ENCODE measurements at regions not wholly inside any gene's neighbourhood (a gene's known extent, or its start where the extent isn't known, plus 50 kb on each side); places are given as distances from the start of the nearest gene placed in this dataset.
"Not testable (repeated sequence)": the region's sequence is repeated elsewhere in the genome, so short reads cannot be mapped to it uniquely, and the experiment has no call there.

- no peak for DNase-seq
Measured at GRCh38 chr5:2163060-2163856, 280.5 kb upstream of the IRX4 start.

GRCh38 chr5:2160811-2161210, 278.1 kb upstream of the IRX4 start:
- no peak for DNase-seq

- no peak for DNase-seq
Measured at GRCh38 chr5:2158767-2159166, 276.0 kb upstream of the IRX4 start.

- no peak for DNase-seq
Measured at GRCh38 chr5:2158109-2158508, 275.4 kb upstream of the IRX4 start.

- DNase-seq: no peak
Measured at GRCh38 chr5:2157372-2157771, 274.6 kb upstream of the IRX4 start.

- no peak for DNase-seq
Measured at GRCh38 chr5:2156358-2157059, 273.8 kb upstream of the IRX4 start.

- DNase-seq: no peak
Measured at GRCh38 chr5:2155556-2155955, 272.8 kb upstream of the IRX4 start.

GRCh38 chr5:2153802-2154201, 271.1 kb upstream of the IRX4 start:
- DNase-seq: no peak

- DNase-seq: no peak
Measured at GRCh38 chr5:2153350-2153749, 270.6 kb upstream of the IRX4 start.

- DNase-seq: not testable (repeated sequence)
Measured at GRCh38 chr5:2151301-2151888, 268.7 kb upstream of the IRX4 start.

GRCh38 chr5:2149195-2149539, 266.4 kb upstream of the IRX4 start:
- no peak for DNase-seq

- DNase-seq: no peak
Measured at GRCh38 chr5:2148312-2149194, 265.8 kb upstream of the IRX4 start.

- no peak for DNase-seq
Measured at GRCh38 chr5:2147504-2148311, 265.0 kb upstream of the IRX4 start.

GRCh38 chr5:2143646-2144353, 261.1 kb upstream of the IRX4 start:
- no peak for DNase-seq

- DNase-seq: no peak
Measured at GRCh38 chr5:2143088-2143487, 260.4 kb upstream of the IRX4 start.

- DNase-seq: no peak
Measured at GRCh38 chr5:2142456-2142954, 259.8 kb upstream of the IRX4 start.

- DNase-seq: no peak
Measured at GRCh38 chr5:2141254-2142000, 258.7 kb upstream of the IRX4 start.

- no peak for DNase-seq
Measured at GRCh38 chr5:2140501-2141175, 257.9 kb upstream of the IRX4 start.

GRCh38 chr5:2139478-2139877, 256.8 kb upstream of the IRX4 start:
- DNase-seq: no peak

- no peak for DNase-seq
Measured at GRCh38 chr5:2138896-2139295, 256.2 kb upstream of the IRX4 start.

Data from CD4-positive, alpha-beta T cell treated with Interleukin-17A for 1 hour (primary cell).